ENCODE measurements at regions not wholly inside any gene's neighbourhood (a gene's known extent, or its start where the extent isn't known, plus 50 kb on each side); places are given as distances from the start of the nearest gene placed in this dataset.

DNA sequence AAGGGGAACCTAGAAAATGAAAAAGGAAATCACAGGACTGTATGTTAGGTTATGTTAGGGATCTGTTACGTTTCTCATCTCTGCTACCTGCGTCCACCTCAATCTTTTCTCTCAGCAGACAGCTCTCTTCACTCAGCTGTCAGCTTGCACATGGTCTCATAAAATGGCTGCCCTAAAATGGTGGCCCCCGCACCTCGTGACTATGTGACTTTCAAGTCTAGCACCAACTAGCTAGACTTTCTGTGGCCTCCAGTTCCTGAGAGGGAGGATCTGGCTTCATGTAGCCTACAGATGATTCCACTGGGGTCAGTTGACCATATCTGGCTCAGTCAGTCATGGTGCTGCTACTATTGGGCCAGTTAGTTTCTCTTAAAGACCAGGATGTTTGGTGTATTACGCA, 147.2 kb upstream of the SLC1A4 start:
- no peaks in the 10 kb centered on the region for H3K23me2 ChIP-seq (ENCODE audit: insufficient read length, low read depth, low read length, poor library complexity, severe bottlenecking)
- H3K14ac ChIP-seq (ENCODE audit: insufficient read depth, low read length): no peak overlapping the region
- no peak overlapping the region for H3K4me2 ChIP-seq (ENCODE audit: insufficient read depth, insufficient read length, low read length)
- no peak overlapping the region for H2BK15ac ChIP-seq (ENCODE audit: low read depth, low read length)
- no peak overlapping the region for H2BK120ac ChIP-seq (ENCODE audit: low read depth, low read length, poor library complexity, severe bottlenecking)
- no peak overlapping the region for H2BK12ac ChIP-seq (ENCODE audit: insufficient read length, low read depth, low read length)
- H2AK5ac ChIP-seq (ENCODE audit: insufficient read length, low read length): no peak overlapping the region
- H3K9me3 ChIP-seq (ENCODE audit: control insufficient read depth, low read depth, low read length): no peaks in the 10 kb centered on the region
- H3K79me1 ChIP-seq (ENCODE audit: insufficient read depth, low read depth, low read length, poor library complexity, severe bottlenecking): no peaks in the 10 kb centered on the region
- H3K9me3 Mint-ChIP-seq: peaks cover 0 to 2% of the 10 kb centered on the region in 2 experiments; a peak in 1 of 5 replicates
- no peak overlapping the region for H3K18ac ChIP-seq (ENCODE audit: insufficient read length, low read depth, low read length)
- H3K27ac Mint-ChIP-seq: no peak overlapping the region
- no peak overlapping the region for H4K5ac ChIP-seq (ENCODE audit: insufficient read length, low read depth, low read length)
- no peak overlapping the region for H4K91ac ChIP-seq (ENCODE audit: insufficient read length, low read depth, low read length)
- no peak overlapping the region for H4K8ac ChIP-seq (replicated peaks; ENCODE audit: insufficient read length, low read depth, low read length)
- no peak overlapping the region for H2BK20ac ChIP-seq (ENCODE audit: low read depth, low read length, poor library complexity, severe bottlenecking)
- DNase-seq: no peak
- no CpG with 5 or more reads among the region's 5 CpGs for WGBS (ENCODE audit: extremely low coverage, insufficient read length, low lambda C conversion rate)
- H4K20me1 ChIP-seq (ENCODE audit: control insufficient read depth, insufficient read depth, insufficient read length): no peaks in the 10 kb centered on the region
- H3K27me3 ChIP-seq (ENCODE audit: insufficient read depth, low read length): no peaks in the 10 kb centered on the region
- H3K36me3 Mint-ChIP-seq (ENCODE audit: insufficient read depth in 1 of 3, low read depth in 3 of 3): no peaks in the 10 kb centered on the region
- H3K9ac ChIP-seq (ENCODE audit: extremely low read depth, insufficient read length, low read length): no peak overlapping the region
- peaks cover 14 to 23% of the 10 kb centered on the region in 2 experiments for H3K4me1 Mint-ChIP-seq
- no peak overlapping the region for H3K4ac ChIP-seq (ENCODE audit: low read depth, low read length)
- H2AFZ ChIP-seq (ENCODE audit: low read length): no peak overlapping the region
- no peaks in the 10 kb centered on the region for H3K79me2 ChIP-seq (ENCODE audit: insufficient read depth, low read length)
- no peak overlapping the region for H3K23ac ChIP-seq (ENCODE audit: insufficient read length, low read depth, low read length)
- peaks cover 3% of the 10 kb centered on the region for H3K27me3 Mint-ChIP-seq (ENCODE audit: low read depth)
- H2BK5ac ChIP-seq (ENCODE audit: insufficient read length, low read length): no peak overlapping the region
- TF ChIP-seq, protein P1, sequence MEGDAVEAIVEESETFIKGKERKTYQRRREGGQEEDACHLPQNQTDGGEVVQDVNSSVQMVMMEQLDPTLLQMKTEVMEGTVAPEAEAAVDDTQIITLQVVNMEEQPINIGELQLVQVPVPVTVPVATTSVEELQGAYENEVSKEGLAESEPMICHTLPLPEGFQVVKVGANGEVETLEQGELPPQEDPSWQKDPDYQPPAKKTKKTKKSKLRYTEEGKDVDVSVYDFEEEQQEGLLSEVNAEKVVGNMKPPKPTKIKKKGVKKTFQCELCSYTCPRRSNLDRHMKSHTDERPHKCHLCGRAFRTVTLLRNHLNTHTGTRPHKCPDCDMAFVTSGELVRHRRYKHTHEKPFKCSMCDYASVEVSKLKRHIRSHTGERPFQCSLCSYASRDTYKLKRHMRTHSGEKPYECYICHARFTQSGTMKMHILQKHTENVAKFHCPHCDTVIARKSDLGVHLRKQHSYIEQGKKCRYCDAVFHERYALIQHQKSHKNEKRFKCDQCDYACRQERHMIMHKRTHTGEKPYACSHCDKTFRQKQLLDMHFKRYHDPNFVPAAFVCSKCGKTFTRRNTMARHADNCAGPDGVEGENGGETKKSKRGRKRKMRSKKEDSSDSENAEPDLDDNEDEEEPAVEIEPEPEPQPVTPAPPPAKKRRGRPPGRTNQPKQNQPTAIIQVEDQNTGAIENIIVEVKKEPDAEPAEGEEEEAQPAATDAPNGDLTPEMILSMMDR (conservative IDR thresholded peaks at IDR 0.05): no peak
- H3K4me3 Mint-ChIP-seq: no peak overlapping the region
- no peak overlapping the region for H3K56ac ChIP-seq (ENCODE audit: insufficient read length, low read depth, low read length)
- no peaks in the 10 kb centered on the region; the same call in 1 of the 2 replicates for H3K4me1 ChIP-seq (ENCODE audit: insufficient read depth, low read length)
- no peak overlapping the region for H3K27ac ChIP-seq (ENCODE audit: insufficient read length, low read depth, low read length)
- H3T11ph ChIP-seq (ENCODE audit: low read length): no peak overlapping the region

Data from H9 (cell line).